ENCODE measurements at regions not wholly inside any gene's neighbourhood (a gene's known extent, or its start where the extent isn't known, plus 50 kb on each side); places are given as distances from the start of the nearest gene placed in this dataset.

GRCh38 chr4:179398414-179398813 is 1956.2 kb upstream of the AGA start:
- WGBS (ENCODE audit: insufficient coverage) = 85% methylated on average over 5 of the region's 5 CpGs
- Histone ChIP-seq H3K9me3 (ENCODE audit: control insufficient read depth, insufficient read depth, low read length) (no peaks in the 10 kb centered on the region), H3K4me3 (ENCODE audit: low read depth, low read length) (no peak overlapping the region), H3K27me3 (ENCODE audit: control insufficient read depth, insufficient read depth, low read length) (no peaks in the 10 kb centered on the region), H3K4me1 (ENCODE audit: control insufficient read depth, insufficient read depth, low read length) (no peaks in the 10 kb centered on the region), H3K27ac (ENCODE audit: low read depth, low read length) (no peak overlapping the region), H3K36me3 (ENCODE audit: control insufficient read depth, insufficient read depth, low read length) (no peaks in the 10 kb centered on the region)
- DNase-seq (ENCODE audit: low read depth in 4 of 6, low spot score in 6 of 6) = no peak

GRCh38 chr4:179399054-179399782 is 1957.0 kb upstream of the AGA start:
- Histone ChIP-seq H3K27me3 (ENCODE audit: control insufficient read depth, insufficient read depth, low read length) (no peaks in the 10 kb centered on the region), H3K4me1 (ENCODE audit: control insufficient read depth, insufficient read depth, low read length) (no peaks in the 10 kb centered on the region), H3K9me3 (ENCODE audit: control insufficient read depth, insufficient read depth, low read length) (no peaks in the 10 kb centered on the region), H3K4me3 (ENCODE audit: low read depth, low read length) (no peak overlapping the region), H3K36me3 (ENCODE audit: control insufficient read depth, insufficient read depth, low read length) (no peaks in the 10 kb centered on the region), H3K27ac (ENCODE audit: low read depth, low read length) (no peak overlapping the region)
- DNase-seq (ENCODE audit: low read depth in 4 of 6, low spot score in 6 of 6) = no peak

GRCh38 chr4:179415037-179415846 is 1973.0 kb upstream of the AGA start:
- WGBS (ENCODE audit: insufficient coverage) = no CpG with 5 or more reads among the region's 1 CpG
- Histone ChIP-seq H3K4me1 (ENCODE audit: control insufficient read depth, insufficient read depth, low read length) (no peaks in the 10 kb centered on the region), H3K27ac (ENCODE audit: low read depth, low read length) (no peak overlapping the region), H3K4me3 (ENCODE audit: low read depth, low read length) (no peak overlapping the region), H3K36me3 (ENCODE audit: control insufficient read depth, insufficient read depth, low read length) (no peaks in the 10 kb centered on the region), H3K9me3 (ENCODE audit: control insufficient read depth, insufficient read depth, low read length) (no peaks in the 10 kb centered on the region), H3K27me3 (ENCODE audit: control insufficient read depth, insufficient read depth, low read length) (no peaks in the 10 kb centered on the region)
- DNase-seq (ENCODE audit: low read depth in 4 of 6, low spot score in 6 of 6) = no peak

- WGBS (ENCODE audit: insufficient coverage) = no CpG with 5 or more reads among the region's 1 CpG
- no peaks in the 10 kb centered on the region for H3K9me3 ChIP-seq (ENCODE audit: control insufficient read depth, insufficient read depth, low read length)
- no peaks in the 10 kb centered on the region for H3K36me3 ChIP-seq (ENCODE audit: control insufficient read depth, insufficient read depth, low read length)
- no peaks in the 10 kb centered on the region for H3K4me1 ChIP-seq (ENCODE audit: control insufficient read depth, insufficient read depth, low read length)
- no peak for DNase-seq (ENCODE audit: low read depth in 4 of 6, low spot score in 6 of 6)
- no peak overlapping the region for H3K27ac ChIP-seq (ENCODE audit: low read depth, low read length)
- H3K27me3 ChIP-seq (ENCODE audit: control insufficient read depth, insufficient read depth, low read length) = no peaks in the 10 kb centered on the region
- no peak overlapping the region for H3K4me3 ChIP-seq (ENCODE audit: low read depth, low read length)
Measured at GRCh38 chr4:179415847-179416223, 1973.6 kb upstream of the AGA start.

- Histone ChIP-seq H3K27me3 (ENCODE audit: control insufficient read depth, insufficient read depth, low read length) (no peaks in the 10 kb centered on the region), H3K36me3 (ENCODE audit: control insufficient read depth, insufficient read depth, low read length) (no peaks in the 10 kb centered on the region), H3K4me1 (ENCODE audit: control insufficient read depth, insufficient read depth, low read length) (no peaks in the 10 kb centered on the region), H3K27ac (ENCODE audit: low read depth, low read length) (no peak overlapping the region), H3K4me3 (ENCODE audit: low read depth, low read length) (no peak overlapping the region), H3K9me3 (ENCODE audit: control insufficient read depth, insufficient read depth, low read length) (no peaks in the 10 kb centered on the region)
- no peak for DNase-seq (ENCODE audit: low read depth in 4 of 6, low spot score in 6 of 6)
- no CpG with 5 or more reads among the region's 2 CpGs for WGBS (ENCODE audit: insufficient coverage)
Measured at GRCh38 chr4:179417357-179417756, 1975.1 kb upstream of the AGA start.

- H3K27ac ChIP-seq (ENCODE audit: low read depth, low read length) = no peak overlapping the region
- H3K4me3 ChIP-seq (ENCODE audit: low read depth, low read length) = no peak overlapping the region
- no peaks in the 10 kb centered on the region for H3K36me3 ChIP-seq (ENCODE audit: control insufficient read depth, insufficient read depth, low read length)
- no peaks in the 10 kb centered on the region for H3K9me3 ChIP-seq (ENCODE audit: control insufficient read depth, insufficient read depth, low read length)
- DNase-seq (ENCODE audit: low read depth in 4 of 6, low spot score in 6 of 6) = no peak
- 94% methylated on average over 2 of the region's 4 CpGs for WGBS (ENCODE audit: insufficient coverage)
- no peaks in the 10 kb centered on the region for H3K4me1 ChIP-seq (ENCODE audit: control insufficient read depth, insufficient read depth, low read length)
- H3K27me3 ChIP-seq (ENCODE audit: control insufficient read depth, insufficient read depth, low read length) = no peaks in the 10 kb centered on the region
Measured at GRCh38 chr4:179437962-179438361, 1995.7 kb upstream of the AGA start.

- Histone ChIP-seq H3K27ac (ENCODE audit: low read depth, low read length) (no peak overlapping the region), H3K27me3 (ENCODE audit: control insufficient read depth, insufficient read depth, low read length) (no peaks in the 10 kb centered on the region), H3K36me3 (ENCODE audit: control insufficient read depth, insufficient read depth, low read length) (no peaks in the 10 kb centered on the region), H3K4me1 (ENCODE audit: control insufficient read depth, insufficient read depth, low read length) (no peaks in the 10 kb centered on the region), H3K4me3 (ENCODE audit: low read depth, low read length) (no peak overlapping the region), H3K9me3 (ENCODE audit: control insufficient read depth, insufficient read depth, low read length) (no peaks in the 10 kb centered on the region)
- peak in 2 of 6 donors; percentile 13 to 90 for DNase-seq (ENCODE audit: low read depth in 4 of 6, low spot score in 6 of 6)
- WGBS (ENCODE audit: insufficient coverage) = no CpG with 5 or more reads among the region's 1 CpG
Measured at GRCh38 chr4:179441596-179441995, 1999.4 kb upstream of the AGA start.

GRCh38 chr4:179447308-179447707 is 2005.1 kb upstream of the AGA start:
- no peaks in the 10 kb centered on the region for H3K36me3 ChIP-seq (ENCODE audit: control insufficient read depth, insufficient read depth, low read length)
- no peaks in the 10 kb centered on the region for H3K9me3 ChIP-seq (ENCODE audit: control insufficient read depth, insufficient read depth, low read length)
- 37% methylated on average over 2 of the region's 2 CpGs for WGBS (ENCODE audit: insufficient coverage)
- H3K4me1 ChIP-seq (ENCODE audit: control insufficient read depth, insufficient read depth, low read length) = no peaks in the 10 kb centered on the region
- DNase-seq (ENCODE audit: low read depth in 4 of 6, low spot score in 6 of 6) = peak in 1 of 6 donors; percentile 31
- no peak overlapping the region for H3K27ac ChIP-seq (ENCODE audit: low read depth, low read length)
- no peaks in the 10 kb centered on the region for H3K27me3 ChIP-seq (ENCODE audit: control insufficient read depth, insufficient read depth, low read length)
- H3K4me3 ChIP-seq (ENCODE audit: low read depth, low read length) = no peak overlapping the region

GRCh38 chr4:179465131-179465797 is 2023.0 kb upstream of the AGA start:
- 83% methylated on average over 1 of the region's 8 CpGs for WGBS (ENCODE audit: insufficient coverage)
- Histone ChIP-seq H3K4me1 (ENCODE audit: control insufficient read depth, insufficient read depth, low read length) (no peaks in the 10 kb centered on the region), H3K9me3 (ENCODE audit: control insufficient read depth, insufficient read depth, low read length) (no peaks in the 10 kb centered on the region), H3K27me3 (ENCODE audit: control insufficient read depth, insufficient read depth, low read length) (no peaks in the 10 kb centered on the region), H3K4me3 (ENCODE audit: low read depth, low read length) (no peak overlapping the region), H3K27ac (ENCODE audit: low read depth, low read length) (no peak overlapping the region), H3K36me3 (ENCODE audit: control insufficient read depth, insufficient read depth, low read length) (no peaks in the 10 kb centered on the region)
- no peak for DNase-seq (ENCODE audit: low read depth in 4 of 6, low spot score in 6 of 6)

Data from spinal cord (tissue), 9 donors.